ENCODE measurements at regions not wholly inside any gene's neighbourhood (a gene's known extent, or its start where the extent isn't known, plus 50 kb on each side); places are given as distances from the start of the nearest gene placed in this dataset.

- Histone ChIP-seq H3K4me3 (no peak overlapping the region), H3K36me3 (no peaks in the 10 kb centered on the region), H3K27me3 (peaks cover 0 to 4% of the 10 kb centered on the region in 2 donors), H3K4me1 (no peaks in the 10 kb centered on the region), H3K27ac (no peak overlapping the region), H3K9me3 (no peaks in the 10 kb centered on the region)
- DNase-seq (ENCODE audit: low spot score) = no peak
- no peak for TF ChIP-seq CTCF (IDR thresholded peaks at IDR 0.05)
Observed at GRCh38 chr22:49101225-49101624, 726.4 kb downstream of the BRD1 start.

- Histone ChIP-seq H3K36me3 (no peaks in the 10 kb centered on the region), H3K4me3 (no peak overlapping the region), H3K27me3 (peaks cover 0 to 4% of the 10 kb centered on the region in 2 donors), H3K9me3 (no peaks in the 10 kb centered on the region), H3K27ac (no peak overlapping the region), H3K4me1 (no peaks in the 10 kb centered on the region)
- no peak for TF ChIP-seq CTCF (IDR thresholded peaks at IDR 0.05)
- DNase-seq (ENCODE audit: low spot score) = no peak
Observed at GRCh38 chr22:49100773-49101172, 726.9 kb downstream of the BRD1 start.

- no peak for TF ChIP-seq CTCF (IDR thresholded peaks at IDR 0.05)
- H3K27me3 ChIP-seq = peaks cover 0 to 4% of the 10 kb centered on the region in 2 donors
- no peaks in the 10 kb centered on the region for H3K4me1 ChIP-seq
- no peak for DNase-seq (ENCODE audit: low spot score)
- H3K9me3 ChIP-seq = no peaks in the 10 kb centered on the region
- no peaks in the 10 kb centered on the region for H3K36me3 ChIP-seq
- no peak overlapping the region for H3K27ac ChIP-seq
- H3K4me3 ChIP-seq = no peak overlapping the region
Observed at GRCh38 chr22:49100316-49100715, 727.4 kb downstream of the BRD1 start.

- no peak overlapping the region for H3K4me3 ChIP-seq
- DNase-seq (ENCODE audit: low spot score) = no peak
- no peak for TF ChIP-seq CTCF (IDR thresholded peaks at IDR 0.05)
Observed at GRCh38 chr22:49099496-49100124, 728.1 kb downstream of the BRD1 start.

GRCh38 chr22:49099089-49099488 lies 728.6 kb downstream of the BRD1 start:
- Histone ChIP-seq H3K36me3 (no peaks in the 10 kb centered on the region), H3K27me3 (peaks cover 0 to 4% of the 10 kb centered on the region in 2 donors), H3K4me3 (no peak overlapping the region), H3K27ac (no peak overlapping the region), H3K4me1 (no peaks in the 10 kb centered on the region), H3K9me3 (no peaks in the 10 kb centered on the region)
- DNase-seq (ENCODE audit: low spot score) = no peak
- TF ChIP-seq CTCF (IDR thresholded peaks at IDR 0.05) = no peak

More at GRCh38 chr22:49099496-49100124, 728.1 kb downstream of the BRD1 start:
- peaks cover 0 to 4% of the 10 kb centered on the region in 2 donors for H3K27me3 ChIP-seq
- no peaks in the 10 kb centered on the region for H3K9me3 ChIP-seq
- H3K36me3 ChIP-seq = no peaks in the 10 kb centered on the region
- H3K4me1 ChIP-seq = no peaks in the 10 kb centered on the region
- H3K27ac ChIP-seq = no peak overlapping the region

GRCh38 chr22:49097966-49098365 lies 729.7 kb downstream of the BRD1 start:
- Histone ChIP-seq H3K4me3 (no peak overlapping the region), H3K27me3 (peaks cover 0 to 4% of the 10 kb centered on the region in 2 donors), H3K36me3 (no peaks in the 10 kb centered on the region), H3K9me3 (no peaks in the 10 kb centered on the region), H3K4me1 (no peaks in the 10 kb centered on the region), H3K27ac (no peak overlapping the region)
- DNase-seq (ENCODE audit: low spot score) = no peak
- no peak for TF ChIP-seq CTCF (IDR thresholded peaks at IDR 0.05)

All from right atrium auricular region (tissue), 2 donors.